ENCODE measurements at regions not wholly inside any gene's neighbourhood (a gene's known extent, or its start where the extent isn't known, plus 50 kb on each side); places are given as distances from the start of the nearest gene placed in this dataset.

GRCh38 chr12:28065374-28065773, 92.8 kb upstream of the PTHLH start:
- 58 to 63% methylated on average over 2 of the region's 2 CpGs for WGBS, 2 donors

GRCh38 chr12:28065889-28066630, 93.5 kb upstream of the PTHLH start:
- WGBS, 2 donors: 84 to 89% methylated on average over 1 of the region's 1 CpG

More at GRCh38 chr12:28065374-28065773, 92.8 kb upstream of the PTHLH start:
- H3K36me3 ChIP-seq (ENCODE audit: low read depth, missing control alignments): no peaks in the 10 kb centered on the region
- peaks cover 4% of the 10 kb centered on the region for H3K4me1 ChIP-seq
- no peak for DNase-seq
- intact Hi-C loops (cut with DNase I; ENCODE audit: low total_unique reads): no loop called here
- H3K27me3 ChIP-seq: no peaks in the 10 kb centered on the region
- H3K9me3 ChIP-seq: no peaks in the 10 kb centered on the region
- H3K4me3 ChIP-seq: no peak overlapping the region
- no peak for TF ChIP-seq CTCF (IDR thresholded peaks at IDR 0.05)
- TF ChIP-seq POLR2A (IDR thresholded peaks at IDR 0.05): no peak
- H3K27ac ChIP-seq: no peak overlapping the region

GRCh38 chr12:28066879-28067278, 94.3 kb upstream of the PTHLH start:
- Histone ChIP-seq H3K4me3 (no peak overlapping the region), H3K4me1 (peaks cover 4% of the 10 kb centered on the region), H3K9me3 (no peaks in the 10 kb centered on the region), H3K27ac (no peak overlapping the region), H3K27me3 (no peaks in the 10 kb centered on the region), H3K36me3 (ENCODE audit: low read depth, missing control alignments) (no peaks in the 10 kb centered on the region)
- intact Hi-C loops (cut with DNase I; ENCODE audit: low total_unique reads): no loop called here
- WGBS, 2 donors: 87% methylated on average over 1 of the region's 1 CpG
- TF ChIP-seq POLR2A (IDR thresholded peaks at IDR 0.05): no peak
- no peak for TF ChIP-seq CTCF (IDR thresholded peaks at IDR 0.05)
- DNase-seq: no peak

More at GRCh38 chr12:28065889-28066630, 93.5 kb upstream of the PTHLH start:
- no peak for DNase-seq
- Histone ChIP-seq H3K4me1 (peaks cover 4% of the 10 kb centered on the region), H3K27me3 (no peaks in the 10 kb centered on the region), H3K4me3 (no peak overlapping the region), H3K36me3 (ENCODE audit: low read depth, missing control alignments) (no peaks in the 10 kb centered on the region), H3K9me3 (no peaks in the 10 kb centered on the region), H3K27ac (no peak overlapping the region)
- intact Hi-C loops (cut with DNase I; ENCODE audit: low total_unique reads): no loop called here
- no peak for TF ChIP-seq POLR2A (IDR thresholded peaks at IDR 0.05)
- TF ChIP-seq CTCF (IDR thresholded peaks at IDR 0.05): no peak

GRCh38 chr12:28068467-28068866, 95.9 kb upstream of the PTHLH start:
- no peaks in the 10 kb centered on the region for H3K27me3 ChIP-seq
- peaks cover under 1% of the 10 kb centered on the region for H3K4me1 ChIP-seq
- no peaks in the 10 kb centered on the region for H3K36me3 ChIP-seq (ENCODE audit: low read depth, missing control alignments)
- intact Hi-C loops (cut with DNase I; ENCODE audit: low total_unique reads): no loop called here
- H3K4me3 ChIP-seq: no peak overlapping the region
- no peaks in the 10 kb centered on the region for H3K9me3 ChIP-seq
- H3K27ac ChIP-seq: no peak overlapping the region
- no peak for TF ChIP-seq CTCF (IDR thresholded peaks at IDR 0.05)
- TF ChIP-seq POLR2A (IDR thresholded peaks at IDR 0.05): no peak
- DNase-seq: no peak

- Histone ChIP-seq H3K4me1 (no peaks in the 10 kb centered on the region), H3K27ac (no peak overlapping the region), H3K36me3 (ENCODE audit: low read depth, missing control alignments) (no peaks in the 10 kb centered on the region), H3K4me3 (no peak overlapping the region), H3K9me3 (no peaks in the 10 kb centered on the region), H3K27me3 (no peaks in the 10 kb centered on the region)
- TF ChIP-seq POLR2A (IDR thresholded peaks at IDR 0.05) (no peak), CTCF (IDR thresholded peaks at IDR 0.05) (no peak)
- no peak for DNase-seq
- intact Hi-C loops (cut with DNase I; ENCODE audit: low total_unique reads): no loop called here
These were observed 107.0 kb upstream of the PTHLH start for GRCh38 chr12:28079539-28079938.

All from testis (tissue), 2 donors.